ENCODE measurements at regions not wholly inside any gene's neighbourhood (a gene's known extent, or its start where the extent isn't known, plus 50 kb on each side); places are given as distances from the start of the nearest gene placed in this dataset.

DNA sequence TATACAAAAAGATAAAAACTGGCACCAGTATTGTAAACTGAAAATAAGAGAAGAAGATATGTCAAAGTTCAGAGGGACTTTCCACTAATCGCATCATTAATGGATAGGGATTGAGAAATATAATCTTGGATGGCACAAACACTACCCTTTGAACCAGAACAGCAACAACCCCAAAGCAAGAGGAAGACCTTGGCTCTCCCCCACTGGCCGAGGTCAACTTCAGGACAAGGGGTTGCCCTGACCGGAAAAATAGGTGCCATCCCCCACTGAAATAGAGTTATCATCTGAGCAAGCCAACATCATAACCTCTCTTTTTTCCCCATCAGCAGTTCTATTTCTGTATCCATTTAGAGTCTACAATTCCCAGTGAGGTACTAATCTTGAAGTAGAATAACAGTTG is 72.4 kb upstream of the PCED1B start:
- Histone ChIP-seq H3K4me3 (no peak overlapping the region), H4K20me1 (no peaks in the 10 kb centered on the region), H3K9me3 (no peaks in the 10 kb centered on the region), H3K4me1 (no peaks in the 10 kb centered on the region), H3K36me3 (no peaks in the 10 kb centered on the region), H3K9ac (no peak overlapping the region), H3K27me3 (no peaks in the 10 kb centered on the region), H3K27ac (no peak overlapping the region), H3K4me2 (no peak overlapping the region)
- no peak for TF ChIP-seq Cebpa-rat (IDR thresholded peaks at IDR 0.05)

DNA sequence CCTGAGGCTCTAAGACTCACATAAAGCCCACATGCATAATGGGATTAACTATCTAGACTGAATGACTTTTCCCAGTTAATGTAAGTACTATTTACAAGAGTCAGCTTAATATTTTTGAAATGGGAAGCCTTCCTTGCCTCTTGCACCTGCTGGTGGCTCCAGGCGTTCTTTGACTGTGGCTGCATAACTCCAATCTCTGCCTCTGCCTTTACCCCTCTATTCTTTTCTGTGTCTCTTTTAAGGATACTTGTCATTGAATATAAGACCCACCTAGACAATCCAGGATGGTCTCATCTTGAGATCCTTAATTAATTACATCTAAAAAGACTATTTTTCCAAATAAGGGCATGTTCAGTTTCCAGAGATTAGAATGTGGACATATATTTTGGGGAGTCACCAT is 66.9 kb upstream of the PCED1B start:
- no peaks in the 10 kb centered on the region for H3K9me3 ChIP-seq
- H3K4me1 ChIP-seq = peaks cover 7% of the 10 kb centered on the region; the same call in 1 of the 2 replicates
- H4K20me1 ChIP-seq = no peaks in the 10 kb centered on the region
- H3K9ac ChIP-seq = no peak overlapping the region
- H3K27ac ChIP-seq = no peak overlapping the region
- no peak for TF ChIP-seq Cebpa-rat (IDR thresholded peaks at IDR 0.05)
- no peak overlapping the region for H3K4me3 ChIP-seq
- H3K27me3 ChIP-seq = no peaks in the 10 kb centered on the region
- H3K4me2 ChIP-seq = no peak overlapping the region
- H3K36me3 ChIP-seq = no peaks in the 10 kb centered on the region

DNA sequence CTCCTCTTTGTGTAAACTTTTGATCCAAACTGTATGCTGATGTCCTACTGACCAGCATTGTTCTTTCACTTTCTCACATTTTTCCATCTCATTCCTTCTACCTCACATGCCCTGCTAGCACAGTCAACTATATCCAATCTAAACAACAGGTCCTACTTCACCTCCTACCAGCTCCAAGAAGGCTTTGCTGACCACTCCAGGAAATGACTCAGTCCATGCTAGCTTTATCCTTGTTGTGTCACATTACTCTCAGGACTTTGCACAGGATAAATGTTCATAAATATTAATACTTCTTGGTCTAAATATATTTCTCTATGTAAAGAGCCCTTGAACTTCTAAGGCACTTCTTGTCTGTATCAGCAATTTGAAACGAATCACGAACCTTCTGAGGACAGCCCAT is 64.9 kb upstream of the PCED1B start:
- no peak overlapping the region for H3K4me2 ChIP-seq

DNA sequence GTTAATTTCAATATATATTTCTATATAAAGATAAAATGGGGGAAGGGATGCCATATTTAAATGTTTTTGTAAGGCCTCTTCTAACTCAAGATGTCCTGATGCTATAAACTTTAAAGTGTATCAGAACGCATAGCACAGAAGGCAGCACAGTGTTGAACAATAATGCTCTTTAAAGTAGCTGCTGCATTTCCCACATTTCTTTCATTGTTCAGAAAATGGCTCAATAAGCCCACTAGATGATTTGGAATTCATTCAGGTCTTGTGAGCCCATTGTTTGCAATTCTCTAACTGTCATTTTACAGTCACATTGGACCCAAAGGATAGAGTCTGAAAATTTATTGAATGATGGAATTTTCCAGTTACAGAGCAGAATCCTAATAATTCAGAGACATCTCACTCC is 64.0 kb upstream of the PCED1B start:
- no peaks in the 10 kb centered on the region for H4K20me1 ChIP-seq
- H3K27me3 ChIP-seq = no peaks in the 10 kb centered on the region
- no peak for TF ChIP-seq Cebpa-rat (IDR thresholded peaks at IDR 0.05)
- H3K9ac ChIP-seq = no peak overlapping the region
- H3K27ac ChIP-seq = no peak overlapping the region
- no peak overlapping the region for H3K4me2 ChIP-seq
- H3K4me1 ChIP-seq = peaks cover 7% of the 10 kb centered on the region; the same call in 1 of the 2 replicates
- H3K36me3 ChIP-seq = no peaks in the 10 kb centered on the region
- no peaks in the 10 kb centered on the region for H3K9me3 ChIP-seq
- no peak overlapping the region for H3K4me3 ChIP-seq

More for the DNA sequence above, 64.9 kb upstream of the PCED1B start:
- H3K9ac ChIP-seq = no peak overlapping the region
- no peaks in the 10 kb centered on the region for H3K27me3 ChIP-seq
- no peak overlapping the region for H3K27ac ChIP-seq
- H3K4me1 ChIP-seq = peaks cover 7% of the 10 kb centered on the region; the same call in 1 of the 2 replicates
- no peak overlapping the region for H3K4me3 ChIP-seq
- no peak for TF ChIP-seq Cebpa-rat (IDR thresholded peaks at IDR 0.05)
- H3K36me3 ChIP-seq = no peaks in the 10 kb centered on the region
- H3K9me3 ChIP-seq = no peaks in the 10 kb centered on the region
- H4K20me1 ChIP-seq = no peaks in the 10 kb centered on the region

DNA sequence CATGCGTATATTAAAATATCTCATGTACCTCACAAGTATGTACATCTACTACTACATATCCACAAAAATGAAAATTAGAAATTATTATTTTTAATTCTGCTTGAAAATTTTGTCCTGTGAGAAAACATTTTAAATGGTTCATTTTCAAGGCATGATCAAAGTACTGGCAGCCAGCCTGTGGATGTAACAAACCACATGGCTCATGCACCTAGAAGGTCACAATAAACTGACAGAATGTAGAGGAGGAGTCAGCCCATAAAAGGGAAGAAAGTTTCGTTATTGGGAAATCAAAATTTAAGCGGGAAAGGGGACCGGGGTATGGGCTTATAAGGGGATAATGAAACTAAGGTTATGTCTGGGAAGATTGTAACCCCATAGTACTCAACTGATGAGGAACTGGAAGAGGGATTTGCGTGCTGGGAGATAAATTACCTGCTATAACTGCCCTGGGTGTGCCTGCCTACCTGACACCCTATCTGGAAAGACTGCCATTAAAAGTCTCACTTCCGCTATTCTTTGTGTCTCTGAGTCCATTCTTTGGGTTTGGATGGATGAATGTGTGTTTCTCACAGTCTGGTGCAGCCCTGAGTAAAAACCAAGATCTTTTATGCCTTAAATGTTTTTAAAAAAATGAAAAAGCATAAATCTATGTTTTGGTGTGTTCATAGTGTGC is 62.2 kb upstream of the PCED1B start:
- H3K4me3 ChIP-seq = no peak overlapping the region
- H4K20me1 ChIP-seq = no peaks in the 10 kb centered on the region
- no peak for TF ChIP-seq Cebpa-rat (IDR thresholded peaks at IDR 0.05)
- no peaks in the 10 kb centered on the region for H3K36me3 ChIP-seq
- H3K4me1 ChIP-seq = peaks cover 7% of the 10 kb centered on the region; the same call in 1 of the 2 replicates
- no peak overlapping the region for H3K9ac ChIP-seq
- no peak overlapping the region for H3K4me2 ChIP-seq
- no peaks in the 10 kb centered on the region for H3K27me3 ChIP-seq
- no peak overlapping the region for H3K27ac ChIP-seq
- no peaks in the 10 kb centered on the region for H3K9me3 ChIP-seq

DNA sequence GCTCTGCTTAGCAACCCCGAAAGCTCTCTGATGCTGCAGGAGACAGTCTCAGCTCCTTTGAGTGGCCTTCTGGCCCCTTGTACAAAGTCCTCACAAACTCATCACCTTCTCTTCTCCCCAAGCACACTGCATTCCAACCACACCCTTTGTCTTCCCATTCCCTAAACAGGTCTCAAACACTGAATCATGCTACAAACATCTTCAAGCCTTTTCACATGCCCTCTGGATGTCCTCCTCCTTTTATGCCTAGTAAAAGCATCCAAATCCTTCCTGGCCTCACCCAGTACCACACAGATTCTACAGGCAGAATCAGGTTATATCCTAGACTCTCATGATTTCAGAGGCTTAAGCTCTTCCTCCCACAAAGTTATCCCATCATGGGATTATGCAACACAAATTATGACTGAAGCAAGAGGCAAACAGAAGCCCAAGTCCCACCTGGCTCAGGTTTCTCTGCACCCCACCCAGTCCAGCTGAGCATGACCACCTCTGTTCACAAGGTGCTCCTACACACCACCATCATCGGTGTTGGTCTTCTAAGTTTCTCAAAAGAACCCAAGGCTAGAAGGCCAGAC is 61.4 kb upstream of the PCED1B start:
- Histone ChIP-seq H3K27ac (no peak overlapping the region), H3K36me3 (no peaks in the 10 kb centered on the region), H3K4me2 (no peak overlapping the region), H4K20me1 (no peaks in the 10 kb centered on the region), H3K4me3 (no peak overlapping the region), H3K9me3 (no peaks in the 10 kb centered on the region), H3K9ac (no peak overlapping the region), H3K4me1 (peaks cover 7% of the 10 kb centered on the region; the same call in 1 of the 2 replicates), H3K27me3 (no peaks in the 10 kb centered on the region)
- TF ChIP-seq Cebpa-rat (IDR thresholded peaks at IDR 0.05) = no peak

DNA sequence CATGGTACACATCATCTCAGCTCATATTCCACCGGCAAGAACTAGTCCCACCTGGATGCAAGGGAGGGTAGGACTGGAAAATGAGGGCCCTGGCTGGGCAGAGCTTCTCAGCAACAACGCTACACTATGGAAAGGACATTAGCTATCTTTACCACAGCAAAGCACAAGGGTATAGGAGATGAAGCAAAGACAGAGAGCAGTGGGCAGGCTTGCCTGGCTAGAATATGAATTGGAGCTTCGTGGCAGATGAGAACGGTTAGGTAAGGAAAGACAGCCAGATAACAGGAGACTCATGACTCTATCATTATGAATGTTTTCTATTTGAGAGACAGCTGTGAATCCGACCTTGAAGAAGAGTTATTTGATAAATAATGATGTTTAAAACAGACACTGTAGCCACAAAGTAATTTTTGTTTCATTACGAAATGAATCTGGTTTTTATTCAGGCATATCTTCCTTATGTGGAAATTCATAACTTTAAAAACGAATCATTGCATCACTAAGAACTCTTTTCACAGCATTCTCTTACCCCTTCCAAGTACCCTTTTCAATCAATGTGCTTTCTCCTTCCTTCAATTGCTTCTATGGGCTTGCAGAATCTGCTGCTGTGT is 59.1 kb upstream of the PCED1B start:
- H3K9me3 ChIP-seq = no peaks in the 10 kb centered on the region
- H3K4me2 ChIP-seq = no peak overlapping the region
- no peak overlapping the region for H3K4me3 ChIP-seq
- no peak overlapping the region for H3K9ac ChIP-seq
- no peaks in the 10 kb centered on the region for H3K27me3 ChIP-seq
- no peaks in the 10 kb centered on the region for H3K36me3 ChIP-seq
- TF ChIP-seq Cebpa-rat (IDR thresholded peaks at IDR 0.05) = no peak
- no peak overlapping the region for H3K27ac ChIP-seq
- H4K20me1 ChIP-seq = no peaks in the 10 kb centered on the region
- peaks cover 7% of the 10 kb centered on the region; the same call in 1 of the 2 replicates for H3K4me1 ChIP-seq

DNA sequence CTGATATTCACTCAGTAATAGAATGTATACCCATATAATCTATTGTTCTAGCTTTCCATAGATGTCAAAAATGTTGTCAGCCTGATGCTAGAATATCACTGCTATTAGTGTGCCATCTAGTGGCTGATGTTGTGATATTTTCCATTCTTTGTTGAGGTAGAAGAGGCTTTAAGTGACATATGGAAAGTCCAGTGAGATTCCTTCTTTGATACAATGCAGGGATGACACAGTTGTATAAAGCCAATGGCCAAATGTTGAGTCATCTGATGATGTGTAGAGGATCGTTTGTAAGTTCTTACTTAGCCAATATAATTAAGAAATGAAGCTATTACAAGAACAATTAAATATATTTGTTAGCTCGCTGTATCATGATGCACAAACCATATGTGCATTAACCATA is 58.1 kb upstream of the PCED1B start:
- Histone ChIP-seq H3K4me3 (no peak overlapping the region), H4K20me1 (no peaks in the 10 kb centered on the region), H3K4me2 (no peak overlapping the region), H3K27me3 (no peaks in the 10 kb centered on the region), H3K4me1 (peaks cover 3% of the 10 kb centered on the region; the same call in 1 of the 2 replicates), H3K9me3 (no peaks in the 10 kb centered on the region), H3K27ac (no peak overlapping the region), H3K36me3 (no peaks in the 10 kb centered on the region), H3K9ac (no peak overlapping the region)
- TF ChIP-seq Cebpa-rat (IDR thresholded peaks at IDR 0.05) = no peak

DNA sequence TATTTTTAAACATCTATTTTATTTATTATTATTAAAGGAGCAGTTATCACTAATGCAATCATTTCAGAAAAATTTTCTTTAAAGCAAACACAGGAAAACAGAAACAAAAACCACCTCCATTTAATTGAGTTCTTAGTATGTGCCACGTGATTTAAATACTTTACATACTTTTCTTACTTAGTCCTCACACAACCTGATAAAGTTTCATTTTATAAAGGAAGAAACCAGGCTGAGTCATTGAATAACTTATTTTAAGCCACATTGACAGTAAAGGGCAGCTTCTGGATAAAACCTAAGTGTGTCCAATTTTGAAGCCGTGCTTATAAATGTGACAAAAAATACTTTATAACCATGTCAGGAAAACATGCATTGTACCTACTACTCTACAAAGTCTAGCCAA is 57.1 kb upstream of the PCED1B start:
- Histone ChIP-seq H3K4me1 (no peaks in the 10 kb centered on the region), H3K27me3 (no peaks in the 10 kb centered on the region), H3K4me3 (no peak overlapping the region), H3K27ac (no peak overlapping the region), H3K9me3 (no peaks in the 10 kb centered on the region), H3K36me3 (no peaks in the 10 kb centered on the region), H3K9ac (no peak overlapping the region), H4K20me1 (no peaks in the 10 kb centered on the region), H3K4me2 (no peak overlapping the region)
- TF ChIP-seq Cebpa-rat (IDR thresholded peaks at IDR 0.05) = no peak

DNA sequence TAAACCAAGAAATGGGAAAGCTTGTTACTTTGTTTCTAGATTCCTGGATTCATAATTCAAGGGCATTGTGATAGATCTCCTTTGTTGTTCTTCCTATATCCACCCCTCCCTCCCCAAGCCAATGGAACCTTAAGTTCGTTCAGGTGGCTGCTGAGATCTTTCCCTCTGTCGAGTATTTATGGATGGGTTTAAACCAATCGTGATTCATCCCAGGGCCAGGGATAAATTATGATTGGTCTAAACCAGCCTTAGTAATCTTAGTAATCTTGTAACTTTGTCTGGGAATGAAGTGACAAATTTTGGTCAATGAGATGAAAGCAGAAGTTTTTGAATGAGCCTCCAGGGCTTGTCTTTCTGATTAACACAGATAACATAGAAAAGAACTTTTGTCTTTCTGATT is 56.1 kb upstream of the PCED1B start:
- H3K4me3 ChIP-seq = no peak overlapping the region
- H3K9me3 ChIP-seq = no peaks in the 10 kb centered on the region
- no peaks in the 10 kb centered on the region for H3K36me3 ChIP-seq
- no peak overlapping the region for H3K9ac ChIP-seq
- no peaks in the 10 kb centered on the region for H3K27me3 ChIP-seq
- no peaks in the 10 kb centered on the region for H4K20me1 ChIP-seq
- no peak overlapping the region for H3K4me2 ChIP-seq
- H3K27ac ChIP-seq = no peak overlapping the region
- no peaks in the 10 kb centered on the region for H3K4me1 ChIP-seq
- TF ChIP-seq Cebpa-rat (IDR thresholded peaks at IDR 0.05) = no peak

Measured in BLaER1 (cell line).